ENCODE measurements at regions not wholly inside any gene's neighbourhood (a gene's known extent, or its start where the extent isn't known, plus 50 kb on each side); places are given as distances from the start of the nearest gene placed in this dataset.

GRCh38 chr10:60450291-60450690, 60.6 kb upstream of the ANK3 start:
- TF ChIP-seq CTCF (IDR thresholded peaks at IDR 0.05; ENCODE audit: borderline replicate concordance, control extremely low read depth, extremely low read depth, insufficient read depth, missing control alignments), result no peak
- no peak for DNase-seq (ENCODE audit: low spot score)
- in situ Hi-C loops (cut with MboI; ENCODE audit: low sequenced_read_pairs, unreplicated experiment), result no loop called here

- in situ Hi-C loops (cut with MboI; ENCODE audit: low sequenced_read_pairs, unreplicated experiment), result loop anchor here (25.0 kb wide), 1 partner anchor 336 kb away; no protein-coding TSS in a partner anchor
- no peak for TF ChIP-seq CTCF (IDR thresholded peaks at IDR 0.05; ENCODE audit: borderline replicate concordance, control extremely low read depth, extremely low read depth, insufficient read depth, missing control alignments)
Measured at GRCh38 chr10:60448246-60448645, 58.6 kb upstream of the ANK3 start.

GRCh38 chr10:60446851-60447250, 57.2 kb upstream of the ANK3 start:
- in situ Hi-C loops (cut with MboI; ENCODE audit: low sequenced_read_pairs, unreplicated experiment), result loop anchor here (25.0 kb wide), 1 partner anchor 335 kb away; no protein-coding TSS in a partner anchor
- DNase-seq (ENCODE audit: low spot score), result no peak
- no peak for TF ChIP-seq CTCF (IDR thresholded peaks at IDR 0.05; ENCODE audit: borderline replicate concordance, control extremely low read depth, extremely low read depth, insufficient read depth, missing control alignments)

More at GRCh38 chr10:60448246-60448645, 58.6 kb upstream of the ANK3 start:
- no peak for DNase-seq (ENCODE audit: low spot score)

GRCh38 chr10:60446070-60446833, 56.6 kb upstream of the ANK3 start:
- DNase-seq (ENCODE audit: low spot score), result no peak
- no peak for TF ChIP-seq CTCF (IDR thresholded peaks at IDR 0.05; ENCODE audit: borderline replicate concordance, control extremely low read depth, extremely low read depth, insufficient read depth, missing control alignments)
- in situ Hi-C loops (cut with MboI; ENCODE audit: low sequenced_read_pairs, unreplicated experiment), result loop anchor here (25.0 kb wide), 1 partner anchor 334 kb away; no protein-coding TSS in a partner anchor

GRCh38 chr10:60444494-60445064, 54.9 kb upstream of the ANK3 start:
- in situ Hi-C loops (cut with MboI; ENCODE audit: low sequenced_read_pairs, unreplicated experiment), result loop anchor here (25.0 kb wide), 1 partner anchor 332 kb away; no protein-coding TSS in a partner anchor
- no peak for DNase-seq (ENCODE audit: low spot score)
- TF ChIP-seq CTCF (IDR thresholded peaks at IDR 0.05; ENCODE audit: borderline replicate concordance, control extremely low read depth, extremely low read depth, insufficient read depth, missing control alignments), result no peak

- no peak for DNase-seq (ENCODE audit: low spot score)
- in situ Hi-C loops (cut with MboI; ENCODE audit: low sequenced_read_pairs, unreplicated experiment), result loop anchor here (25.0 kb wide), 1 partner anchor 331 kb away; no protein-coding TSS in a partner anchor
- TF ChIP-seq CTCF (IDR thresholded peaks at IDR 0.05; ENCODE audit: borderline replicate concordance, control extremely low read depth, extremely low read depth, insufficient read depth, missing control alignments), result no peak
Measured at GRCh38 chr10:60443346-60443745, 53.7 kb upstream of the ANK3 start.
